ENCODE measurements at regions not wholly inside any gene's neighbourhood (a gene's known extent, or its start where the extent isn't known, plus 50 kb on each side); places are given as distances from the start of the nearest gene placed in this dataset.

- TF ChIP-seq CTCF (IDR thresholded peaks at IDR 0.05) (no peak), POLR2A (IDR thresholded peaks at IDR 0.05) (no peak)
These were observed 234.9 kb upstream of the DACH1 start for GRCh38 chr13:72101768-72102400.

All from esophagus squamous epithelium (tissue), 4 donors.